HL-60 (cell line): ENCODE measurements at regions not wholly inside any gene's neighbourhood (a gene's known extent, or its start where the extent isn't known, plus 50 kb on each side); places are given as distances from the start of the nearest gene placed in this dataset.

Source experiments
- TF ChIP-seq, protein P1 (sequence below): IDR thresholded peaks from 2 replicates; pipeline ENCODE4 v1.6.1; 2012; ENCODE audit warnings: low read depth; ENCODE audit not compliant: insufficient replicate concordance
- TF ChIP-seq, protein P2 (sequence below): IDR thresholded peaks from one replicate; pipeline ENCODE4 v1.5.1; 2011; ENCODE audit warnings: low read length, control low read depth, inconsistent platforms; ENCODE audit not compliant: insufficient read depth

DNA sequence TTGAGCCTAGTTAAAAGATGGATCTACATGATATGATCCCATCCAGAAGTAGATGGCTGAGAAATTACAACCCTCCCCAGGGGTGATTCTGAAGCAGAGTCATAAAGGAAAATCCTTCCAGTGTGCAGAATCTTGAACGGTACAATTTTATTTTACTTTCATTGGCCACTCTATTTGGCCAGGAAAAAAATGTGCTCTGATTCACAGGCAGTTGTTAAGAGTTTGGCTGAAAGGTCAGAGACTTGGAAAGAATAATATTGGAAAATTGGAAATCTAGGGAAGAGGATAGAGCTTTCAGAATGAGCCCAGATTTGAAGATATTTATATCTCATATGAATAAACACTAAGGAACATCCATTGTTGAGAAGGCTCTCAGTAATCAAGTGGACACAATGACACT is 1299.3 kb upstream of the GJE1 start:
- TF ChIP-seq, protein P1, sequence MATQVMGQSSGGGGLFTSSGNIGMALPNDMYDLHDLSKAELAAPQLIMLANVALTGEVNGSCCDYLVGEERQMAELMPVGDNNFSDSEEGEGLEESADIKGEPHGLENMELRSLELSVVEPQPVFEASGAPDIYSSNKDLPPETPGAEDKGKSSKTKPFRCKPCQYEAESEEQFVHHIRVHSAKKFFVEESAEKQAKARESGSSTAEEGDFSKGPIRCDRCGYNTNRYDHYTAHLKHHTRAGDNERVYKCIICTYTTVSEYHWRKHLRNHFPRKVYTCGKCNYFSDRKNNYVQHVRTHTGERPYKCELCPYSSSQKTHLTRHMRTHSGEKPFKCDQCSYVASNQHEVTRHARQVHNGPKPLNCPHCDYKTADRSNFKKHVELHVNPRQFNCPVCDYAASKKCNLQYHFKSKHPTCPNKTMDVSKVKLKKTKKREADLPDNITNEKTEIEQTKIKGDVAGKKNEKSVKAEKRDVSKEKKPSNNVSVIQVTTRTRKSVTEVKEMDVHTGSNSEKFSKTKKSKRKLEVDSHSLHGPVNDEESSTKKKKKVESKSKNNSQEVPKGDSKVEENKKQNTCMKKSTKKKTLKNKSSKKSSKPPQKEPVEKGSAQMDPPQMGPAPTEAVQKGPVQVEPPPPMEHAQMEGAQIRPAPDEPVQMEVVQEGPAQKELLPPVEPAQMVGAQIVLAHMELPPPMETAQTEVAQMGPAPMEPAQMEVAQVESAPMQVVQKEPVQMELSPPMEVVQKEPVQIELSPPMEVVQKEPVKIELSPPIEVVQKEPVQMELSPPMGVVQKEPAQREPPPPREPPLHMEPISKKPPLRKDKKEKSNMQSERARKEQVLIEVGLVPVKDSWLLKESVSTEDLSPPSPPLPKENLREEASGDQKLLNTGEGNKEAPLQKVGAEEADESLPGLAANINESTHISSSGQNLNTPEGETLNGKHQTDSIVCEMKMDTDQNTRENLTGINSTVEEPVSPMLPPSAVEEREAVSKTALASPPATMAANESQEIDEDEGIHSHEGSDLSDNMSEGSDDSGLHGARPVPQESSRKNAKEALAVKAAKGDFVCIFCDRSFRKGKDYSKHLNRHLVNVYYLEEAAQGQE, result no peak
- TF ChIP-seq, protein P2, sequence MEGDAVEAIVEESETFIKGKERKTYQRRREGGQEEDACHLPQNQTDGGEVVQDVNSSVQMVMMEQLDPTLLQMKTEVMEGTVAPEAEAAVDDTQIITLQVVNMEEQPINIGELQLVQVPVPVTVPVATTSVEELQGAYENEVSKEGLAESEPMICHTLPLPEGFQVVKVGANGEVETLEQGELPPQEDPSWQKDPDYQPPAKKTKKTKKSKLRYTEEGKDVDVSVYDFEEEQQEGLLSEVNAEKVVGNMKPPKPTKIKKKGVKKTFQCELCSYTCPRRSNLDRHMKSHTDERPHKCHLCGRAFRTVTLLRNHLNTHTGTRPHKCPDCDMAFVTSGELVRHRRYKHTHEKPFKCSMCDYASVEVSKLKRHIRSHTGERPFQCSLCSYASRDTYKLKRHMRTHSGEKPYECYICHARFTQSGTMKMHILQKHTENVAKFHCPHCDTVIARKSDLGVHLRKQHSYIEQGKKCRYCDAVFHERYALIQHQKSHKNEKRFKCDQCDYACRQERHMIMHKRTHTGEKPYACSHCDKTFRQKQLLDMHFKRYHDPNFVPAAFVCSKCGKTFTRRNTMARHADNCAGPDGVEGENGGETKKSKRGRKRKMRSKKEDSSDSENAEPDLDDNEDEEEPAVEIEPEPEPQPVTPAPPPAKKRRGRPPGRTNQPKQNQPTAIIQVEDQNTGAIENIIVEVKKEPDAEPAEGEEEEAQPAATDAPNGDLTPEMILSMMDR, result no peak
